ENCODE measurements at regions not wholly inside any gene's neighbourhood (a gene's known extent, or its start where the extent isn't known, plus 50 kb on each side); places are given as distances from the start of the nearest gene placed in this dataset.

GRCh38 chr2:76448956-76449355, 738.2 kb upstream of the GCFC2 start:
- no peak overlapping the region for H3K4me3 ChIP-seq (ENCODE audit: low read depth, low read length)
- H3K27me3 ChIP-seq (ENCODE audit: control insufficient read depth, insufficient read depth, low read length): no peaks in the 10 kb centered on the region
- no peaks in the 10 kb centered on the region for H3K4me1 ChIP-seq (ENCODE audit: control insufficient read depth, insufficient read depth, low read length)
- no peaks in the 10 kb centered on the region for H3K36me3 ChIP-seq (ENCODE audit: control insufficient read depth, insufficient read depth, low read length)
- no peaks in the 10 kb centered on the region for H3K9me3 ChIP-seq (ENCODE audit: control insufficient read depth, insufficient read depth, low read length)
- H3K9ac ChIP-seq (ENCODE audit: low read depth, low read length): no peak overlapping the region

- H3K9me3 ChIP-seq (ENCODE audit: control insufficient read depth, insufficient read depth, low read length): no peaks in the 10 kb centered on the region
- no peaks in the 10 kb centered on the region for H3K36me3 ChIP-seq (ENCODE audit: control insufficient read depth, insufficient read depth, low read length)
- H3K9ac ChIP-seq (ENCODE audit: low read depth, low read length): no peak overlapping the region
- no peaks in the 10 kb centered on the region for H3K27me3 ChIP-seq (ENCODE audit: control insufficient read depth, insufficient read depth, low read length)
- no peaks in the 10 kb centered on the region for H3K4me1 ChIP-seq (ENCODE audit: control insufficient read depth, insufficient read depth, low read length)
- no peak overlapping the region for H3K4me3 ChIP-seq (ENCODE audit: low read depth, low read length)
Measured at GRCh38 chr2:76447294-76447693, 736.6 kb upstream of the GCFC2 start.

- Histone ChIP-seq H3K9me3 (ENCODE audit: control insufficient read depth, insufficient read depth, low read length) (no peaks in the 10 kb centered on the region), H3K4me3 (ENCODE audit: low read depth, low read length) (no peak overlapping the region), H3K27me3 (ENCODE audit: control insufficient read depth, insufficient read depth, low read length) (no peaks in the 10 kb centered on the region), H3K4me1 (ENCODE audit: control insufficient read depth, insufficient read depth, low read length) (no peaks in the 10 kb centered on the region), H3K36me3 (ENCODE audit: control insufficient read depth, insufficient read depth, low read length) (no peaks in the 10 kb centered on the region), H3K9ac (ENCODE audit: low read depth, low read length) (no peak overlapping the region)
Measured at GRCh38 chr2:76446872-76447271, 736.2 kb upstream of the GCFC2 start.

- Histone ChIP-seq H3K9ac (ENCODE audit: low read depth, low read length) (no peak overlapping the region), H3K4me1 (ENCODE audit: control insufficient read depth, insufficient read depth, low read length) (no peaks in the 10 kb centered on the region), H3K27me3 (ENCODE audit: control insufficient read depth, insufficient read depth, low read length) (no peaks in the 10 kb centered on the region), H3K9me3 (ENCODE audit: control insufficient read depth, insufficient read depth, low read length) (no peaks in the 10 kb centered on the region), H3K4me3 (ENCODE audit: low read depth, low read length) (no peak overlapping the region), H3K36me3 (ENCODE audit: control insufficient read depth, insufficient read depth, low read length) (no peaks in the 10 kb centered on the region)
Measured at GRCh38 chr2:76445880-76446279, 735.2 kb upstream of the GCFC2 start.

- no peaks in the 10 kb centered on the region for H3K27me3 ChIP-seq (ENCODE audit: control insufficient read depth, insufficient read depth, low read length)
- H3K4me3 ChIP-seq (ENCODE audit: low read depth, low read length): no peak overlapping the region
- H3K36me3 ChIP-seq (ENCODE audit: control insufficient read depth, insufficient read depth, low read length): no peaks in the 10 kb centered on the region
- no peaks in the 10 kb centered on the region for H3K4me1 ChIP-seq (ENCODE audit: control insufficient read depth, insufficient read depth, low read length)
- H3K9ac ChIP-seq (ENCODE audit: low read depth, low read length): no peak overlapping the region
- no peaks in the 10 kb centered on the region for H3K9me3 ChIP-seq (ENCODE audit: control insufficient read depth, insufficient read depth, low read length)
Measured at GRCh38 chr2:76444732-76445131, 734.0 kb upstream of the GCFC2 start.

GRCh38 chr2:76437564-76437963, 726.8 kb upstream of the GCFC2 start:
- H3K9me3 ChIP-seq (ENCODE audit: control insufficient read depth, insufficient read depth, low read length): no peaks in the 10 kb centered on the region
- H3K36me3 ChIP-seq (ENCODE audit: control insufficient read depth, insufficient read depth, low read length): no peaks in the 10 kb centered on the region
- H3K27me3 ChIP-seq (ENCODE audit: control insufficient read depth, insufficient read depth, low read length): no peaks in the 10 kb centered on the region
- no peak overlapping the region for H3K9ac ChIP-seq (ENCODE audit: low read depth, low read length)
- no peaks in the 10 kb centered on the region for H3K4me1 ChIP-seq (ENCODE audit: control insufficient read depth, insufficient read depth, low read length)
- no peak overlapping the region for H3K4me3 ChIP-seq (ENCODE audit: low read depth, low read length)

- no peaks in the 10 kb centered on the region for H3K9me3 ChIP-seq (ENCODE audit: control insufficient read depth, insufficient read depth, low read length)
- H3K36me3 ChIP-seq (ENCODE audit: control insufficient read depth, insufficient read depth, low read length): no peaks in the 10 kb centered on the region
- H3K4me1 ChIP-seq (ENCODE audit: control insufficient read depth, insufficient read depth, low read length): peaks cover 7% of the 10 kb centered on the region
- no peak overlapping the region for H3K9ac ChIP-seq (ENCODE audit: low read depth, low read length)
- H3K4me3 ChIP-seq (ENCODE audit: low read depth, low read length): no peak overlapping the region
- H3K27me3 ChIP-seq (ENCODE audit: control insufficient read depth, insufficient read depth, low read length): no peaks in the 10 kb centered on the region
Measured at GRCh38 chr2:76429374-76429773, 718.7 kb upstream of the GCFC2 start.

GRCh38 chr2:76427452-76427851, 716.7 kb upstream of the GCFC2 start:
- Histone ChIP-seq H3K4me3 (ENCODE audit: low read depth, low read length) (no peak overlapping the region), H3K36me3 (ENCODE audit: control insufficient read depth, insufficient read depth, low read length) (no peaks in the 10 kb centered on the region), H3K9me3 (ENCODE audit: control insufficient read depth, insufficient read depth, low read length) (no peaks in the 10 kb centered on the region), H3K9ac (ENCODE audit: low read depth, low read length) (no peak overlapping the region), H3K27me3 (ENCODE audit: control insufficient read depth, insufficient read depth, low read length) (no peaks in the 10 kb centered on the region), H3K4me1 (ENCODE audit: control insufficient read depth, insufficient read depth, low read length) (peaks cover 7% of the 10 kb centered on the region)

GRCh38 chr2:76415821-76416220, 705.1 kb upstream of the GCFC2 start:
- Histone ChIP-seq H3K4me1 (ENCODE audit: control insufficient read depth, insufficient read depth, low read length) (no peaks in the 10 kb centered on the region), H3K27me3 (ENCODE audit: control insufficient read depth, insufficient read depth, low read length) (no peaks in the 10 kb centered on the region), H3K9me3 (ENCODE audit: control insufficient read depth, insufficient read depth, low read length) (no peaks in the 10 kb centered on the region)

GRCh38 chr2:76413436-76413835, 702.7 kb upstream of the GCFC2 start:
- Histone ChIP-seq H3K4me3 (ENCODE audit: low read depth, low read length) (no peak overlapping the region), H3K27me3 (ENCODE audit: control insufficient read depth, insufficient read depth, low read length) (no peaks in the 10 kb centered on the region), H3K9ac (ENCODE audit: low read depth, low read length) (no peak overlapping the region), H3K9me3 (ENCODE audit: control insufficient read depth, insufficient read depth, low read length) (no peaks in the 10 kb centered on the region), H3K36me3 (ENCODE audit: control insufficient read depth, insufficient read depth, low read length) (no peaks in the 10 kb centered on the region), H3K4me1 (ENCODE audit: control insufficient read depth, insufficient read depth, low read length) (no peaks in the 10 kb centered on the region)

More at GRCh38 chr2:76415821-76416220, 705.1 kb upstream of the GCFC2 start:
- Histone ChIP-seq H3K36me3 (ENCODE audit: control insufficient read depth, insufficient read depth, low read length) (no peaks in the 10 kb centered on the region), H3K4me3 (ENCODE audit: low read depth, low read length) (no peak overlapping the region), H3K9ac (ENCODE audit: low read depth, low read length) (no peak overlapping the region)

- Histone ChIP-seq H3K4me3 (ENCODE audit: low read depth, low read length) (no peak overlapping the region), H3K36me3 (ENCODE audit: control insufficient read depth, insufficient read depth, low read length) (no peaks in the 10 kb centered on the region), H3K4me1 (ENCODE audit: control insufficient read depth, insufficient read depth, low read length) (no peaks in the 10 kb centered on the region), H3K9ac (ENCODE audit: low read depth, low read length) (no peak overlapping the region), H3K9me3 (ENCODE audit: control insufficient read depth, insufficient read depth, low read length) (peaks cover 8% of the 10 kb centered on the region), H3K27me3 (ENCODE audit: control insufficient read depth, insufficient read depth, low read length) (no peaks in the 10 kb centered on the region)
Measured at GRCh38 chr2:76406134-76406855, 695.6 kb upstream of the GCFC2 start.

- no peaks in the 10 kb centered on the region for H3K27me3 ChIP-seq (ENCODE audit: control insufficient read depth, insufficient read depth, low read length)
- no peaks in the 10 kb centered on the region for H3K4me1 ChIP-seq (ENCODE audit: control insufficient read depth, insufficient read depth, low read length)
- no peak overlapping the region for H3K9ac ChIP-seq (ENCODE audit: low read depth, low read length)
- H3K4me3 ChIP-seq (ENCODE audit: low read depth, low read length): no peak overlapping the region
- H3K9me3 ChIP-seq (ENCODE audit: control insufficient read depth, insufficient read depth, low read length): no peaks in the 10 kb centered on the region
- no peaks in the 10 kb centered on the region for H3K36me3 ChIP-seq (ENCODE audit: control insufficient read depth, insufficient read depth, low read length)
Measured at GRCh38 chr2:76393356-76393755, 682.6 kb upstream of the GCFC2 start.

Measured in iPS-15b (cell line).